ENCODE measurements at regions not wholly inside any gene's neighbourhood (a gene's known extent, or its start where the extent isn't known, plus 50 kb on each side); places are given as distances from the start of the nearest gene placed in this dataset.

DNA sequence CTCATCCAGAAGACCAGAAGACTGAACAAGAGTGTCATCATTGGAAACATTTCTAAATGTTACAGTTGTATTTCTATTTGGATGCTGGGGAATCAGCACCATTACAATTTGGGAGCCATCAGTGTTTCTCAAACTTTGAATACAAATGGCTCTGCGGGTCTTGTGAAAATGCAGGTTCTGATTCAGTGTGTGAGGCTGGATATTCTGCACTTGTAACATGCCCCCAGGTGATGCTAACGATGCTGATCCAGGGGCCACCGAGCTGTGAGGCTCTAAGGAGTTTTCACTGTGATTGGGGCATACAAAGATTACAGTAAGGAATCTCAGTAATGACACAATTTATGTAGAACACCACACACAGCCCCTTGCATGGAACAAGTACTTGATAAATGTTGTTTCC lies 167.7 kb downstream of the ACTL7B start:
- in situ Hi-C loops (cut with MboI; ENCODE audit: low sequenced_read_pairs, unreplicated experiment): no loop called here
- no peak for TF ChIP-seq CTCF (IDR thresholded peaks at IDR 0.05; ENCODE audit: borderline replicate concordance, control extremely low read depth, extremely low read depth, insufficient read depth, missing control alignments)
- no peak for DNase-seq (ENCODE audit: low spot score)

GRCh38 chr9:108687006-108687987 lies 168.5 kb downstream of the ACTL7B start:
- in situ Hi-C loops (cut with MboI; ENCODE audit: low sequenced_read_pairs, unreplicated experiment): no loop called here
- no peak for TF ChIP-seq CTCF (IDR thresholded peaks at IDR 0.05; ENCODE audit: borderline replicate concordance, control extremely low read depth, extremely low read depth, insufficient read depth, missing control alignments)
- DNase-seq (ENCODE audit: low spot score): no peak

DNA sequence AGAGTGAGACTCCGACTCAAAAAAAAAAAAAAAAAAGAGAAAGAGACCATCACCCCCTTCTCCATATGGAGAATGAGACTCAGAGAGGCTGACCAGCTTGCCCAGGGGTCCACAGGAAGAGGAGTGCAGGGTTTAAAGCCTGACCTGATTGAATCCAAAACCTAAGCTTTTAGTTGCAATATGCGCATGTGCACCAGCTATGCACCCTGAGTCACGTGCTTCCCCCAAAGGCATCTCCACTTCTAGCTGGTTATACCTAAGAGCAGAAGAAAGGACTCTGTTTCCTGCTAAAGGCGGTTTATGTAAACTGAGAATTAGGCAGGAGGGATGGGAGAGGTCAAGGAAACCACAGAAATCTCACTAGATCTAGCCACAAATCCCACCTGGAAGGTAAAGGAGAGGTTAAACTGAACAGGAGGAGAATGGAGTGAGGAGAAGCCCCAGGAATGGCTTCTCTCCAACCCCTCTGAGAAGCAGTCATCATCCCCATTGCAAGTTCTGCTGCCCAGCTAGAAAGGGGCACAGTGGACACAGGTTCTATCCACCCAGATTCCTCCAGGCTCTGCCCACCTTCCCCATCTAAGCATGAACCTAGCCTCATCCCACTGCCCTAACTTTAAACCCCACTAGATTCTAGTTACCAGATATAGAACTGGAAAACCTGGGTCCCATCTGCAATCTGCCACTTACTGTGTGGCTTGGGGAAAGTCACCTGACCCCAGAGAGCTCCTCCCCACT lies 171.3 kb downstream of the ACTL7B start:
- no peak for TF ChIP-seq CTCF (IDR thresholded peaks at IDR 0.05; ENCODE audit: borderline replicate concordance, control extremely low read depth, extremely low read depth, insufficient read depth, missing control alignments)
- in situ Hi-C loops (cut with MboI; ENCODE audit: low sequenced_read_pairs, unreplicated experiment): no loop called here
- DNase-seq (ENCODE audit: low spot score): no peak

DNA sequence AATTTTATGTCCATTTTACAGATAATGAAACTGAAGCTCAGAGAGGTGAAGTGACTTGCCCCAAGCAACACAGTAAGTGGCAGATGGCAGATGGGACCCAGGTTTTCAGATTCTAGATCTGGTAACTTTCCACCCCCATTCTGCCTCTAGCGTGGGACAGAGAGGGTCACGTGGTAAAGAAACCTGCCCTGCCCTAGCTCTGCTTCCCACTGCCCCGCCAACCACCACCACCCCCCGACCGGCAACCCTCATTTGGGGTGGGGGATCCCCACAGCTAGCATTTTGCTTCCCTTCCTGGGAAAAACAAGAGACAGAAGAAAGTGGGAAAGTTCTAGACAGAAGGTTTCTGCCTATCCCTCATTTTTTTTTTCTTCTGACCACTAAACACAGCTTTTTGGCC lies 172.5 kb downstream of the ACTL7B start:
- DNase-seq (ENCODE audit: low spot score): no peak
- TF ChIP-seq CTCF (IDR thresholded peaks at IDR 0.05; ENCODE audit: borderline replicate concordance, control extremely low read depth, extremely low read depth, insufficient read depth, missing control alignments): no peak
- in situ Hi-C loops (cut with MboI; ENCODE audit: low sequenced_read_pairs, unreplicated experiment): no loop called here

DNA sequence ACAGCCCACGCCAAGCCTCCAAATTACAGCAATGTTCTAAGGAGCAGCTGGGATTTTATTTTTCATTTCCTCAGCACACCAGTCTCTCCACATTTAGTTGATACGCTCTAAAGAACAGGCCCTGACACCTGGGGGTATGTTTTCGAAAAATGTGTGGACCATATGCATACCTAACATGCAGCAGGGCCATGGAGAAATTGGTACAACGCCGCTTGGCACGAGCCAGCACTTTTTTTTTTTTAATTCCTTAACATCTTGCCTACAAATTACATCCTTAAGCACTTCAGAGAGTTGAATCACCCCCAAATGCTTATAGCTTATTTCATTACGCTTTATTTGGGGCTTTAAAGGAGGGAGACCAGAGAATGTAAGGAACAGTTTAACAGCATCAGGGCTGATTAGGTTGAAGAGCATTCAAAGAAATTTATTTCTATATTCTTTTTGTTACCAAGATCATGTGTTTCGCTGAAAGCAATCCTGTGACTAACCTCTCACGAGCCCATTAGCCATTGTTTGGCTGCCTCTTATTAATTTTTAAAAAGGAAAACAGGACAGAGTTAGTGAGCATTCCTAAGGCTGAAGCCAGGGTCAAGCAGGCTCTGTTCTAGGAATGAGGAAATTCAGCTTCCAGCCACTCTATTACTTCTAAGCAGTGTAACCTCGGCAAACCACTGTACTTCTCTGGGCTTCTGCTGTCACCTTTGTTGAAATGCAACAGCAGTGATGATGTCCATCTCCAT lies 173.8 kb downstream of the ACTL7B start:
- no peak for TF ChIP-seq CTCF (IDR thresholded peaks at IDR 0.05; ENCODE audit: borderline replicate concordance, control extremely low read depth, extremely low read depth, insufficient read depth, missing control alignments)
- DNase-seq (ENCODE audit: low spot score): no peak
- in situ Hi-C loops (cut with MboI; ENCODE audit: low sequenced_read_pairs, unreplicated experiment): no loop called here

DNA sequence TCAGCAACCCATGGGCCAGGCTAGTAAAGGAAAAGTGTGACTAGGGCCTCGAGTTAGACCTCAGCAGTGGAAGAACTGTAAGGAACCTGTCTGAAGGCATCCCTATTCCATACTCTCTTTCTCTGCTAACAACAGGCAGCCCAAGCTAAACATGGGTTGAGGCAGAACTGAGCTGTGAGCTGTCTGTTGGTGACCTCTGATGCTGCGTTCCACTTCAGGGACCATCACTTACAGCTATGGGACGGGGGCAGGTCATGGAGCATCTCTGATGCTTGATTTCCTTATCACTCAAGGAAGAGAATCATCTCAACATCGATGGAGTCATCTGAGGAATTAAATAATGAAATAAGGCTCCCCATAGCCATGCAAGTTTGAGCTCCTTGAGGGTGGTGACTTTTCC lies 174.8 kb downstream of the ACTL7B start:
- in situ Hi-C loops (cut with MboI; ENCODE audit: low sequenced_read_pairs, unreplicated experiment): no loop called here
- TF ChIP-seq CTCF (IDR thresholded peaks at IDR 0.05; ENCODE audit: borderline replicate concordance, control extremely low read depth, extremely low read depth, insufficient read depth, missing control alignments): no peak
- no peak for DNase-seq (ENCODE audit: low spot score)
